HG03097 (cell line): ENCODE measurements at regions not wholly inside any gene's neighbourhood (a gene's known extent, or its start where the extent isn't known, plus 50 kb on each side); places are given as distances from the start of the nearest gene placed in this dataset.
"Not testable (repeated sequence)": the region's sequence is repeated elsewhere in the genome, so short reads cannot be mapped to it uniquely, and the experiment has no call there.

ENCODE experiments used
- ATAC-seq: cut with Tn5 transposase; IDR thresholded peaks from one replicate; pipeline ENCODE4 v1.9.1; 2021; ENCODE audit not compliant: unreplicated experiment, low FRiP score

DNA sequence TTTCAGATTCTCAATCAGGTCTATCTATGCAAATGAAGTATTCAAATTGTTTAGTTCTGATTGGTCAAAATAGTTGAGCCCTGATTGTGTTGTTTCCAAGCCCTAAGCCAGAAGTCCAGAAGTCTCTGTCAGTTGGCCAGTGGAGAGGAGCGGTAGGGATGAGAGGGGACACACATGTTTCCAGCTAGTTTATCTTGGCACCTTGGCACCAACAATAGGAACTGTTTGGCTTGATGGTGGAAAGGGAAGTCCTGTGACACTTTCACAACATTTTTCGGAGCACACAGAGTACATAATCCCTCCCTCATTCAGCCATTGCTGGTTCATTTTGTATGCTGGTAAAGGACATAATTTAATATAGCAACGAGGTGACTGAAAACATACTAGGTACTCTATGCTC, 1661.6 kb downstream of the SUCLG1 start:
- no peak for ATAC-seq

DNA sequence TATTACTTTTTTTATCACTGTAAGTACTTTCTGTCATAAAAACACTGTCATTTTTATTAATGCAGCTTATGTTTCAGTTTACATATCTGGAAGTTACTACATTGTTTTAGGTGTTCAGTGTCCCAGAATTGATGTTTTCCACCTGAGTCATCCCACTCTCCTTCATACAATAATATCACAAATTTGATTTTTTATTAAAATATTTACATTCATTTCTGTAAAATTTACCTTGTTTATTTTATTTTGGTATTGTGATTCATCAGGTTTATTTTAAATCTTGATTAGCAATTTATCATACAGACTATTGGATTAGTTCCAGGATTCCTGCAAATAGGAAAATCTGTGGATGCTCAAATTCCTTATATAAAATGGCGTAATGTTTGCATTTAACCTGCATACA, 1662.9 kb downstream of the SUCLG1 start:
- no peak for ATAC-seq

DNA sequence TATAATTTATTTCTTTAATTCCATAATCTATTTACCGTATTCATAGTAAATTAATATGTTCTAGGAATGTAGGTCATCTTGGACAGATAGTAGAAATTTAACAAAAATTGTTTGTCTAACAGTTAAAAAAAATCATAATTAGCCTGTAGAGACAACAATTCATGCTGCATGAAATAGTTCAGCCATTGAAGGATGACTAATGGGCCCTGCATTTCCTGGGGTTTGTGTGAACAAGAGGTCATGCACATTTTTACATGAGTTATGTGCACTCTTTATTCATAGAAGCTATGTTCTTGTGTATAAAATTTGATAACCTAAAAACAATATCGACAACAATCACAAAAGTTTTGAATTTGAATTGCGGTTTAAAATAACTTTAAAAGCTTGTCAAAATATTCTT, 1663.6 kb downstream of the SUCLG1 start:
- no peak for ATAC-seq

DNA sequence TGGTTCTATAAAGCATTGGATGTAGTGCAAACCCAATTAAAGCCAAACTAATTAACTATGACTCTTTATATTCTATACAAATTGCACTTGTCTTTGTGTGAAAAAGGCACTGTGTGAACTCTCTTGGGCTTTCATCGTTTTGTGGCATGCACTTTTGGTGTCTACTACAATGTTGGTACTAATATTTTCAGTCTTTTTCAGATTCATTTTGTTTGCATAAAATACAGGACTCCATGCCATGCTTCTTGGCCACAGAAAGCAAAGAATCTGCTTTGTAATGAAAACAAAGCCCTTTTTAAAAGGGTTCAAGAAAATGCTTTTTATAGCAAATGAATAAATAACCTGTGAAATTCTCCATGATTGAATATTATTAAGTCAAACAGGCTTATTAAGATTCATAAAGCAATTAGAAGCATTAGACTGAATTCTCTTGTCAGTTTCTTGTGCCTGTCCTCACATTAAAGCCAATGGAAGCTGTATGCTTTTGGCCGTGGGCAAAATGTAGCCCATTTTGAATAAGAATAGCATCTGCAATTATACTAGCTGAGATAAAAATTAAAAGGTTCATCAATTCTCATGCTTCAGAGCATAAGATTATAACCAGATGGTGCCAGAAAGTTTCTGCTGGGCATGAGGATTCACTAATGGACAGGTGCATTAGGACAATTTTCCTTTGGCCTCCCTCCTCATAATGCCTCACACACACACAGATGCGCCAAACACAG, 1665.2 kb downstream of the SUCLG1 start:
- ATAC-seq: no peak

DNA sequence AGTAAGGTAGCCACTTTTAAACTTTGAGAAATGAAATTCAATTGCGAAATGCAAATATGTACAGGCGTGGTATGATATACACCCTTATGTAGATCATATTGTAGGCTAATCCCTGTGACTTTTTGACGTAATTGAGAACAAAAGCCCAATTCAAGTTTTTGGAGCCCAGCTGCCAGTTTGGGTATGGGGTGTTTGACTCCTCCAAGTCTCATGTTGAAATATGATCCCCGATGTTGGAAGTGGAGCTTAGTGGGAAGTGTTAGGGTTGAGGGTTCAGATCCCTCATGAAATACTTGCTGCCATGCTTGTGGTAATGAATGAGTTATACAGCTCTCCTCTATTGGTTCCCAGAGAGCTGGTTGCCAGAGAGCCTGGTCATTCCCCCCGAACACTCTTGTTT, 1666.8 kb downstream of the SUCLG1 start:
- ATAC-seq: no peak

DNA sequence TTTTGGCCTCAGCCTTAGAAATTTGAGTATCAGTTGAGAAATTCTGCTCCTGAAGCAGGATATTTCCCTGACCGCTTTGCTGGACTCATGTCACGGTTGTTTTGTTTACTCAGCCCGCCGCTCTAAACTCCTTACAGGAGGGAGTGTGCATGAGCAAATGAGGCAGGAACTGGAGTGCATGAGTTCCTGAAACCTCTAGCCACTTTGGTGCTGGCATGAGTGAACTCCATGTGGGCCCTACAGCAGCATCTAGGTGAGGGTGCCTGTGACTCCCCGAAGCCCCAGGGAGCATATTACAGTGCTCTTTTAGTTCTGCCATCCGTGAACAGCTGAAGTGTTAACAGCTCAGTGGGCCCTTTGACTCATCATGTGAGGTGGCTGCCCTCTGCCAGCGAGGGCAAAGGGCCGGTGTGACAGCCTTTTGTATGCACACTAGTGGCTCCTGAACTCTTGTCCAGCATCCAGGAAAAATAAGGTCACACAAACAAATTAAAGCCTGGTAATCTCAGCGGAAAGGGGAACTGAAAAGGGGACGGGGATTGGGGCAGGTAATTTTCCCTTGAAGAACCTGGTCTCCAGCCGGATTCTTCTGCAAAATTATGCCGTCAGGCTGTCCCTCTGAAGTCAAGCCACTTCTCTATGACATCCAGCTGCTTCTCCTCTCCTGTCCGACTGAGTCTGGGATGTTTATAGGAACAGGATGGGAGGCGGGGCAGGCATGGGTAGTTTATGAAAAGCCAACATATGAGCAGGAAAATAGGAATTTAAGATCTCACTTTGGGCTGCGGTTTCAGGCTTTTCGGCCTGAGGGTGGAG, 1668.7 kb downstream of the SUCLG1 start:
- ATAC-seq: no peak

DNA sequence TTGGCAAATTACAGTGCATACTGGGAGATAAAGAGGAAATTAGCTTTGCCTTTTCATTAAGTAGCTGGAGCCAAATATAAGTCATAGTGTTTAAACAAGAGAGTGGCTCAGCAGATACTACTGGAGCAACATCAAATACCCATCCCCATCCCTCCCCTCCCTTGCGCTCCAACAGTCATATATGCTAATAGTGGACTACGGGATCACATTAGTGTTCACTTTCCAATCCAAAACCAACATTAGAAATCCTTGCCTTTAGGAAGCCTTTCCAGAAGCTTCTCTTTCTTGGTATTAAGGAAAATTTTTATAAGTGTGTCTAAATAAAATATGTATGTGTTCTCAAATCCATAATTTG, 1669.3 kb downstream of the SUCLG1 start:
- ATAC-seq: no peak

DNA sequence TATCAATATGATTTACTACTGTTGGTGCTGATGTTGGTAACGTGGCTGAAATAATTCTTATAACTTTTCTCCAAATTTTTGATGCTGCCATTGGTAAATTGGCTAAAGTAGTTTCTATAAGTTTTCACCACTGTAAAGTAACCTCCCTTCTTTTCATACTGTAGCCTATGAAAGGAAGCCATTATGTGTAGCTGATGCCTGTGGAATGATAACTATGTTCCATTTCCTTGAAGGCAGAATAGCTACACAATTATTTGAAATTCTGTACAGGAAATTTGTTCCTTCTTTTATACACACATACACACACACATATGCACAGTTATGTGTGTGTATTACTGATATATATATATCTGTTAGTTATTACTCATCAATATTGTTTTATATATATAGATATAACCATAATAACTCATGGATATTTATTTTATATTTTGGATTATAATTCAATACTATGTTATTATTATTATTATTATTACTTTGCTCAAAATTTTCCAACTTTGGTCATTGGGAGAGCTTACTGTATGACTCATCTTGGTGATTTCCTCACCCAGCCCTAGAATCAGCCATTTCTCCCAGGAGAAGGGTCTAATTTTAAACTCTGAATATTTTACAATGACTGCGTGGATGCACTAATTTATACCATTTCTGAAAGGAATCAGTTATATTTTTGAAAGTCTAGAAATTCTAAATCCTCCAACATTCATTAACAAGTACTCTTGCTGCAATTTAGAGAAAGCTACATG, 1677.7 kb downstream of the SUCLG1 start:
- ATAC-seq: no peak

DNA sequence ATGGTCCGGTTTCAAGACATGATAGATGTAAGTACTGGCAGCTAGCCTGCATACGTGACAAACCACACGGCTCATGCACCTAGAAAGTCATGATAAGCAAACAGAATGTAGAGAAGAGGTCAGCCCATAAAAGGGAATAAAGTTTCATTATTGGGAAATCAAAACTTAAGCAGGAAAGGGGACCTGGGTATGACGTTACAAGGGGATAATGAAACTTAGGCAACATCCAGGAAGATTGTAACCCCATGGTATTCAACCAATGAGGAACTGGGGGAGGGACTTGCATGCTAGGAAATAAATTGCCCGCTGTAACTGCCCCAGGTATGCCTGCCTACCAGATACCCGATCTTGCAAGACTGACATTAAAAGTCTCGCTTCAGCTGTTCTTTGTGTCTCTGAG, 1679.0 kb downstream of the SUCLG1 start:
- no peak for ATAC-seq

DNA sequence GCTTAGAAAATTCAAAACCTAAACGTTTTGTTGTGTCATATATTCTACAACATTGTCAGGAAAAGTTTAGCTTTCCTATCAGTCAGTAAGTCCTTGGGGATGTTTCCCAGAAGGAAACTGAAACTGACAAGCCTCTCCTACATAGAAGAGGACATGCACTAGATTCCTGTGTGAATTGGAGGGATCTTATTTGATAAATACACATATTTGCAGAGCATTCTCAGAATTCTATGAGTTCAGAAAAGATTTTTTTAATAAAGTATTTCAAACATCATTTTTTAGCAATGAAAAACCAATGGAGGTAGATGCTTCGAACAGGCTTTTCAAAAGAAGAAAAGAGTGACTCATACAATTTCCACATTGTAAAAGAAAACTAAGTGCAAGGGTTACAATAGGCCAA, 1706.7 kb downstream of the SUCLG1 start:
- no peak for ATAC-seq

DNA sequence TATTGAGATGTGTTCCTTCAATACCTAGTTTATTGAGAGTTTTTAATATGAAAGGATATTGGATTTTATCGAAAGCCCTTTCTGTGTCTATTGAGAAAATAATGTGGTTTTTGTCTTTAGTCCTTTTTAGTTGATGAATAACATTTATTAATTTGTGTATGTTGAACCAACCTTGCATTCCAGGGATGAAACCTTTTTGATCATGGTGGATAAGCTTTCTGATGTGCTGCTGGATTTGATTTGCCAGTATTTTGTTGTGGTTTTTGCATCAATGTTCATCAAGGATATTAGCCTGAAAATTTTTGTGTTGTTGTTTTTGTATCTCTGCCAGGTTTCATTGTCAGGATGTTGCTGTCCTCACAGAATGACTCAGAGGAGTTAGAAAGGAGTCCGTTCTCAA, 1710.4 kb downstream of the SUCLG1 start:
- no peak for ATAC-seq

DNA sequence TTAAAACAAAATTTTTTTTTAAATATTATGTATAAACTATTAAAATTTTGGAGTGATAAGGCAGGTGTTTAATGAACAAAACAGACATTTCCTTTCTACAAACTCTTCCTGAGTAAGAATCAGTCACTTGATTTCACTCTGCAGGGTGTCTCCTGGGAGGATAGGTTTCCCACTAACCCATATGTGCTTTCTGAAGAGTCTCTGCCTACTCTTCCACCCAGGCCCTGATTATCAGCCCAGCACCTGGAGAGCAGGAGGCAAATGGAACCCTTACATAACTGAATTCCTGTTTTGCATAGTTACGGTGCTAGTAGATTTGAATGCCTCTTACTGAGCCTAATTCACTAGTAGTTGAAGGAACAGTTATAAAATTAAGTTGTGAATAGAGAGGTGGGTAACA, 1718.6 kb downstream of the SUCLG1 start:
- no peak for ATAC-seq

DNA sequence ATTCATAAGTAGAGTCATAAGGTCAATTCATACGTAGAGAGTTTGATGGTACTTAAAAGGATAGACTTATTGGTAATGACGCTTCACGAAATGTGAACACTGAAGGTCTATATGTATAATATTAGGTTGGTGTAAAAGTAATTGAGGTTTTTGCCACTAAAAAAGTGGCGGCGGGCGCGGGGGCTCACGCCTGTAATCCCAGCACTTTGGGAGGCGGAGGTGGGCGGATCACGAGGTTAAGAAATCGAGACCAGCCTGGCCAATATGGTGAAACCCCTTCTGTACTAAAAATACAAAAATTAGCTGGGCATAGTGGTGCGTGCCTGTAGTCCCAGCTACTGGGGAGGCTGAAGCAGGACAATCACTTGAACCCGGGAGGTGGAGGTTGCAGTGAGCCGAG, 1721.1 kb downstream of the SUCLG1 start:
- ATAC-seq: not testable (repeated sequence)

DNA sequence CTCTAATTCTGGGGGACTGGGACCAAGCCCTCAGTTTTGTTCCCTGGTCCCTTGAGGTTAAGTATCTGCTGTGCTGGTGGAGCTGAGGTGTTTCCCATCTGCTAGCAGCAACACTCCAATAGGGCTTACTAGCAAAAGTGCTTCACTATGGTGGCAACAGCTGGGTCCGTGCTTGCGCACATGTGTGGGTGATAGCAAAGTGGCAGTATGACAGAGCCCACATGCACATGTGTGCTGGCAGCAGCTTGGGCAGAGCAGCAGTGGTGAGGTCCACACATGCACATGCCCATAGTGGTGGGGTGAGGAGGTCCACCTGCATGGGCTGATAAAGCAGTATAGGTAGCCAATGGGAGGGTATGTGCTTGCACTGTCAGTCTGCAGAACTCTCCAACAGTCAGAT, 1723.7 kb downstream of the SUCLG1 start:
- ATAC-seq: no peak

DNA sequence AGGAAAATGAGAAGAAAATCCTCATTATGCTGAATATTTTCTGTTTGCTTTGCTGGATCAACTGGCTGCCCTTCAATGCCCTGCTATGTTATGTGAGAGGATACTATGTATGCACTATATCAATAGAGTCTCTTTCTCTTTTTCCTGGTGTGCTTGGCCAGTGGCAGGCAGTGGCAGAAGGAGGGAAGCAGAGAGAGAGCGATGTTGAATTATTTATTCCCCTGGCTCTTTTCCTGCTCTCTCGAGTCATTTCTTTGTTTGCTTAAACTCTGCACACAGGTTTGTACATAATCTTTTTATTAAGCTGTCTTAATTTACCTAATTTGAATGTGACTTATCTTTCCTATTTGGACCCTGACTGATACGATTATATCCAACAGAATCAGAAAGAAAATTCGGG, 1727.3 kb downstream of the SUCLG1 start:
- ATAC-seq: no peak

DNA sequence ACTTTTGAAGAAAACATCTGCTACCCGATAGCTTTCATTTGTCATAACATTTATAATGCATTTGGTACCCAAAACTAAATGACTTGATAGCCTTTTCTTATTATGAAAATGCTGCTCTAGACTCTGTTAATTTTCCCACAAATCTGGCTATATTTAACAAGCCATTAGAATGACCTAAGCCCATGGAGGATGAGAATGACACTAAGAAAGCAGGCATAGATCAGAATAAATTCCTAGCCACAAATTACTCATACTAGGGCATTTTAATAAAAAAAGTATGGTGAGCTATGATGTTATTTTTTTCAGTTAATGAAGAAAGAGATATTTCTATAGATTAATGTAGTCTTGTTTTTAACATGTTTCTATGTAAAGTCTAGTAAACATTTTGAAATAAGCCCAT, 1728.3 kb downstream of the SUCLG1 start:
- no peak for ATAC-seq

DNA sequence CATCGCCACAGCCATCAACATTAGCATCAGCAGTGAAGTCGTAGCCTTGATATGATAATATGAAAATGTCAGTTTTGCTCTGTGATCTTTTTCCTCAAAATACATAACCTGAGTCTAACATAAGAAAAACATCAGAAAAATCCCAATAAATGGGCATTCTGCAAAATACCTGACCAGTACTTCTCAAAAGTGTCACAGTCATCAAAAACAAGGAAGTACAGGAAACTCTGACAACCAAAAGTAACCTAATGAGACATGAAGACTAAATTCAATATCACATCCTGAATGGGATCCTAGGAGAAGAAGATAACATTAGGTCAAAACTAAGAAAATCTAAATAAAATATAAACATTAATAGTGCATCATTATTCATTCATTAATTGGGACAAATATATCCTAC, 1731.0 kb downstream of the SUCLG1 start:
- no peak for ATAC-seq

DNA sequence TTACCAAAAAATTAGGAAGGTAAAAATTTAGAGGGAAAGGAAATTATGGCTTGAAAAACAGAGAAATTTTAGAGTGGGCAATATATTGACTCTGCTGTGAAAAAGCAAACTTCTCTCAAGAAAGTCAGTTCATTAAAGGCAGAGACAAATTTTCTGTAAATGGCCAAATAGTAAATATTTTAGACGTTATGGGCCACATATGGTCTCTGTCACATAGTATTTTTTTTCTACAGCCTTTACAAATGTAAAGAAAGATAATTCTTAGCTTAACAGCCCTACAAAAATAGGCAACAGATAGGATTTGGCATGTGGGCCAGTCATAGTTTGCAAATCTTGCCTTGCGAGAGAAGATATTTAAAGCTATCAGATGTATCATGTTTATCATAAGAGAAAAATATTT, 1750.4 kb downstream of the SUCLG1 start:
- ATAC-seq: no peak

DNA sequence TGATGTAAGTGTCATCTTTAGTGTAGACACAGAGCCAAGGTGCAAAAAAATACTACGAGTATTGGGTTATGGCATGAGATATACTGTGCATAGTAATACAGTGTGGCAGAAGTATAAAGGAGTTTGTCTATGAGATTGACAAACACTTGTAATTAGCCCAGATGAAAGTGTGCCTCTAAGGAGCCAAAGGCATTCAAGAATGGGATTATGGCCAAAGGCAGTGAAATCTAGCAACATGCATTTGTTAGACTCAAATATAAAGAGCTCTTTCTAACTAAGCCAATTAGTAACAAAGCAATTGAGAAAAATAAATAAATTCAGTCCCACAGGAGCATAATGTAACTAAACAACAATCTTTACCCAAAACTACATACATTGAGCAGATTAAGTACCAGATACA, 1761.8 kb downstream of the SUCLG1 start:
- ATAC-seq: no peak

DNA sequence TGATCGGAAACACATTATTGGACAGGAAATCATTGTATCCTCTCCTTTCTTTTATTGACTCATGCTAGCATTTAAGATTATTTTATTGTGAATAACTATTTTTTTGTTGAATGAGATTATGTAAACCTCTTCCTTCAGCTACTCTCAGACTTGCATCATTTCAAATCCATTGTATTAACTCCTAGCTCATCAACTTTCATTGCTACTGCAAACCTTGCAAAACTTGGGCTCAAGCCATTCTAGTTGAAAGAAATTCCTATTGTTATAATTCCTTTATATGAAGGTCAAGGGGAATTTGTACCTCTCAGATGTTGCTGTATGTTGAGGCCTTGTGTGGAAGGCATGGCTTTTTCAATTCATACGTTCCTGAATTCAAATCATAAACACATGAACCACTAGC, 1764.6 kb downstream of the SUCLG1 start:
- no peak for ATAC-seq

DNA sequence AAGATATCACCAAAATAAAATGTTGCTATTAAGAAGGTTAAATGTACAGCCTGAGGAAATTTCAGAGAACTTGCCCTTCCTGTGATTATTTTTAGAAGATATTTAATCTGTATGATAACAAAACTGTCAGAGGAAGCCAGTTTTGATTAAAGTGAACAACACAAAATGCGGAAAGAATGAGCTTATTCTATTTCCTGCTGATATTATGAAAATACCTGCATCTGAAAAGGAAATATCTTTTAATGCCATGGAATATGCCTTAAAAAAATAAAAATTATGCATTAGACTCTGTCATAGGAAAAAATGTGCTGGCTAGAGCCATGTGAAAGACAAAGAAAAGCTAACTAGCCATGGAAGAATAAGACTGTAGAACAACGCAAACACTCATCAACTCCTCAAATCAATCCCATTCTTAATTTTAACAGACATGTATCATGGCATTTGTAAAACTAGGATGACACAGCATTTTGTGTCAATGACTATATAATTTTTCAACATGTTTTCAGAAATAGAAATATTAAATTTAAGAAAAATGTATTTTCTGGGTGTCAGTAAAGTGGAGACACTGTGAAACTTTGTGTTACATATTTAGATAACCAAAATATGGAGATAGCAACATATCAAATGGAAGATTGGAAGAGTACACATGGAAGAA, 1768.2 kb downstream of the SUCLG1 start:
- no peak for ATAC-seq
